Middle frontal gyrus (tissue), 1 donor: ENCODE measurements at regions not wholly inside any gene's neighbourhood (a gene's known extent, or its start where the extent isn't known, plus 50 kb on each side); places are given as distances from the start of the nearest gene placed in this dataset.

Experiments
- DNase-seq: peaks from one replicate; pipeline ENCODE4 v3.0.0-alpha.2; 2015; ENCODE audit warnings: low spot score; ENCODE audit errors: extremely low spot score

- DNase-seq, result no peak
Measured at GRCh38 chr17:5785867-5786509, 201.7 kb upstream of the NLRP1 start.

- no peak for DNase-seq
Measured at GRCh38 chr17:5786510-5786875, 202.2 kb upstream of the NLRP1 start.

GRCh38 chr17:5788266-5788900 is 204.1 kb upstream of the NLRP1 start:
- no peak for DNase-seq

- DNase-seq, result no peak
Measured at GRCh38 chr17:5789528-5789927, 205.2 kb upstream of the NLRP1 start.

- DNase-seq, result no peak
Measured at GRCh38 chr17:5793157-5793556, 208.8 kb upstream of the NLRP1 start.

- DNase-seq, result no peak
Measured at GRCh38 chr17:5793899-5794298, 209.6 kb upstream of the NLRP1 start.

- DNase-seq, result no peak
Measured at GRCh38 chr17:5794385-5794784, 210.1 kb upstream of the NLRP1 start.

GRCh38 chr17:5794881-5795506 is 210.7 kb upstream of the NLRP1 start:
- DNase-seq, result no peak

- no peak for DNase-seq
Measured at GRCh38 chr17:5797447-5798050, 213.2 kb upstream of the NLRP1 start.

- no peak for DNase-seq
Measured at GRCh38 chr17:5798094-5798493, 213.8 kb upstream of the NLRP1 start.

GRCh38 chr17:5800131-5800530 is 215.8 kb upstream of the NLRP1 start:
- no peak for DNase-seq

GRCh38 chr17:5800646-5801045 is 216.3 kb upstream of the NLRP1 start:
- DNase-seq, result no peak

- no peak for DNase-seq
Measured at GRCh38 chr17:5804251-5804650, 219.9 kb upstream of the NLRP1 start.

GRCh38 chr17:5809056-5809455 is 224.7 kb upstream of the NLRP1 start:
- DNase-seq, result no peak

- DNase-seq, result no peak
Measured at GRCh38 chr17:5809580-5810188, 225.4 kb upstream of the NLRP1 start.

- DNase-seq, result no peak
Measured at GRCh38 chr17:5812590-5812989, 228.3 kb upstream of the NLRP1 start.

- no peak for DNase-seq
Measured at GRCh38 chr17:5813357-5813756, 229.0 kb upstream of the NLRP1 start.

GRCh38 chr17:5815396-5815795 is 231.1 kb upstream of the NLRP1 start:
- DNase-seq, result no peak

- DNase-seq, result no peak
Measured at GRCh38 chr17:5816491-5817070, 232.3 kb upstream of the NLRP1 start.

- DNase-seq, result no peak
Measured at GRCh38 chr17:5817475-5818395, 233.4 kb upstream of the NLRP1 start.

- DNase-seq, result no peak
Measured at GRCh38 chr17:5819396-5819795, 235.1 kb upstream of the NLRP1 start.
